ENCODE measurements at regions not wholly inside any gene's neighbourhood (a gene's known extent, or its start where the extent isn't known, plus 50 kb on each side); places are given as distances from the start of the nearest gene placed in this dataset.

DNA sequence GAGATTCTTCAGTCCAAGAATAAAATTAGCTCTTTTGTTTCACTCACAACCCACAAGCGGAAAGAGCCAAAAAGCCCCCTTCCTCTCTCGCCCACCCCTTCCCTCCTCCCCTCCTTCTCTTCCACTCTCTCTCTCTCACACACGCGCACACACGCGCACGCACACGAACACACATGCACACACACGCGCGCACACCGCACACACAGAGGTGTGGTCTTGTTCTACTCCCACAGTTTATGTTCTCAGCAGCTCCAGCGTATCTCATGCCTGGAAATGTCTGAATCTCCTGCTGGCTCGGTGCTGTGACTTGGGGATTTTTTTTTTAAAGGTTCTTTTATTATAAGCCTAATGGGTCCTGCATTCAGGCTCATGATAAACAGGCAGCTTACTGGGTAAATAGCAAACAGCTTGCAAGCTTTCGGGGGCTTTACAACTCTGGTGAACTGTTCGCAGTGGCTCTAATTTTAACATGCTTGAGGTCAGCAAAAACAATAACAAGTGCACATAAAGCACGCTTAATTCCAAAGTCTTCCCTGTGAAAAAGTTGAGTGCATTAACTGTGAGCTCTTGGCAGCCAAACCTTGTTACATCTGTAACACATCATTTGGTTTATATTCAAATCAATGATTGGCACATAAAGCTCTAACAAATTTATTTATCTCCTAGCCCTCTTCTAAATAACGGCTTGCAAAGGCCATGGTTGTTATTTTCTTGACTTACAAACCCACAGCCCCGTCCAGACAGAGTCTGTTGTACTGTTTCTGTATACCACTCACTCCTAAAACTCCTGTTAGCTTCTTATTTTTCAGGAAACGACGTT is 424.1 kb upstream of the MGMT start:
- H3K36me3 Mint-ChIP-seq (ENCODE audit: low read depth), result no peaks in the 10 kb centered on the region
- H3K27me3 Mint-ChIP-seq (ENCODE audit: low read depth), result peaks cover 30% of the 10 kb centered on the region
- DNase-seq (ENCODE audit: low read depth, low spot score), result no peak
- H3K27ac Mint-ChIP-seq (ENCODE audit: unreplicated experiment), result no peak overlapping the region
- TF ChIP-seq, protein P1, sequence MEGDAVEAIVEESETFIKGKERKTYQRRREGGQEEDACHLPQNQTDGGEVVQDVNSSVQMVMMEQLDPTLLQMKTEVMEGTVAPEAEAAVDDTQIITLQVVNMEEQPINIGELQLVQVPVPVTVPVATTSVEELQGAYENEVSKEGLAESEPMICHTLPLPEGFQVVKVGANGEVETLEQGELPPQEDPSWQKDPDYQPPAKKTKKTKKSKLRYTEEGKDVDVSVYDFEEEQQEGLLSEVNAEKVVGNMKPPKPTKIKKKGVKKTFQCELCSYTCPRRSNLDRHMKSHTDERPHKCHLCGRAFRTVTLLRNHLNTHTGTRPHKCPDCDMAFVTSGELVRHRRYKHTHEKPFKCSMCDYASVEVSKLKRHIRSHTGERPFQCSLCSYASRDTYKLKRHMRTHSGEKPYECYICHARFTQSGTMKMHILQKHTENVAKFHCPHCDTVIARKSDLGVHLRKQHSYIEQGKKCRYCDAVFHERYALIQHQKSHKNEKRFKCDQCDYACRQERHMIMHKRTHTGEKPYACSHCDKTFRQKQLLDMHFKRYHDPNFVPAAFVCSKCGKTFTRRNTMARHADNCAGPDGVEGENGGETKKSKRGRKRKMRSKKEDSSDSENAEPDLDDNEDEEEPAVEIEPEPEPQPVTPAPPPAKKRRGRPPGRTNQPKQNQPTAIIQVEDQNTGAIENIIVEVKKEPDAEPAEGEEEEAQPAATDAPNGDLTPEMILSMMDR (conservative IDR thresholded peaks at IDR 0.05), result no peak
- peaks cover 32% of the 10 kb centered on the region for H3K4me1 Mint-ChIP-seq
- no peak overlapping the region for H3K4me3 Mint-ChIP-seq
- H3K9me3 Mint-ChIP-seq, result no peaks in the 10 kb centered on the region

DNA sequence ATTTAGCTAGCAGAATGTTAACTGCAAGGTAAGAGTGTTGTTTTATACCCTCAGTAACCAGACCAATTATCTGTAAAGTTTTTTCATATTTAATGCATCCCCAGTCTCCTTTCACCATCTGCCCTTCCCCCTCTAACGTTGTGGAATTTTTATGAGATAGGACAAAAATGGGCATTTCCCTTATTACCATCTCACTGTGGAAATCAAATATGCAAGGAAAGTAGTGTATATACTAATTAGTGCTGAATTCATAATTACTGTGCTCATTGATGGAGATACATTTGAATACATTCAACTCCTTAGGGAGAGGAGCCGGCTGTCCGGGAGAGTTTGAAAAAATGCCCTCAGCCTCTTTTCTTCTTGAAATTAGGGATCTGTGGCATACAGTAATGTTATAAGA is 423.4 kb upstream of the MGMT start:
- TF ChIP-seq, protein P1 (conservative IDR thresholded peaks at IDR 0.05), result no peak
- no peak for DNase-seq (ENCODE audit: low read depth, low spot score)
- Mint-ChIP-seq H3K36me3 (ENCODE audit: low read depth) (no peaks in the 10 kb centered on the region), H3K27ac (ENCODE audit: unreplicated experiment) (no peak overlapping the region), H3K27me3 (ENCODE audit: low read depth) (peaks cover 23% of the 10 kb centered on the region), H3K4me1 (peaks cover 31% of the 10 kb centered on the region), H3K9me3 (no peaks in the 10 kb centered on the region), H3K4me3 (no peak overlapping the region)

DNA sequence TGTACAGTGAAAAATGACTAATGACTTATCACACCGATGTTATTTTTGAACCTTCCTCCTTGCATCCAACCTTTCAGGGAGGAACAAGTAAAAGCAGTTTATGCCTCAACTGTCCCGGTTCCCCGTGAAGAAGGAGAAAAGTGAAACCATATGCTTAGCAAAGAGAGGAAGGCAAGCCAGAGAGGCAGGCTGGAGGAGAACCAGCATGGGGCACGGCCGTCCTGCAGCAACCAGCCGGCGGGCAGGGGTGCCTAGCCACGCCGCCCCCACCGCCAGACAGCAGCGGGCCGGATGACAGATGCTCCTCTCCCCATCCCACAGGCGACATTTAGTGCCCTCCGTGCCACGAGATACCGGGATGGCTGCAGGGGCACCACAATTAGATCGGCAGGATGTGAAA is 421.4 kb upstream of the MGMT start:
- Mint-ChIP-seq H3K9me3 (no peaks in the 10 kb centered on the region), H3K27ac (ENCODE audit: unreplicated experiment) (no peak overlapping the region), H3K27me3 (ENCODE audit: low read depth) (peaks cover 5% of the 10 kb centered on the region), H3K4me1 (peaks cover 12% of the 10 kb centered on the region), H3K4me3 (no peak overlapping the region), H3K36me3 (ENCODE audit: low read depth) (no peaks in the 10 kb centered on the region)
- TF ChIP-seq, protein P1 (conservative IDR thresholded peaks at IDR 0.05), result no peak
- DNase-seq (ENCODE audit: low read depth, low spot score), result no peak

DNA sequence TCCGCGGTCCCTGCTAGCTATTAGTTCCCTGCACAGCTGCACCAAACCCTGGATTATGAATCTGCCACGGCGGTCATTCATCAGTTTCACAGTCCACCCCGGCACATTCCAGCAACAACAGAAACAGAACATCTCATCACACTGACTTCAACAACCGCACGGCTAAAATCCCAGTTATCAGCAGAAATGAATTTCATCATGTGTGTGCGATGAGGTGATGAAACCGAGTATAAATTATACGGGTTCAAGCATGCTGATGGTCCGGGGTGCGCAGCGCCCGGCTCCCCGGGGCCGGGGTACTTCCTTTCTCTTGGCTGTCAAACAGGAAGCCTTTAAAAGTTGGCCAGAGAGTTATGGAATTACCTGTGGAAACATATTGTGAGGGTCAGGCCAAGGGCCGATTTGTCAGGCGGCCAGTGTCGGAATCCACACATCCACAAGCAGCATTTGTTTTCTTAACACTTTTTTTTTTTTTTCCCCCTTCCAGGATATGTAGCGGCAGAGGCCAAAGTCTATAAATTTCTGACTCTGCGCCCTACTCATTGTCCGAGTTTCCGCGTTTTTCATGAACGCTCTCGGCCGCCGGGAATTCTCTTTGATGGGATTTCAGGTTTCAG is 420.9 kb upstream of the MGMT start:
- TF ChIP-seq, protein P1 (conservative IDR thresholded peaks at IDR 0.05), result no peak
- H3K27ac Mint-ChIP-seq (ENCODE audit: unreplicated experiment), result no peak overlapping the region

DNA sequence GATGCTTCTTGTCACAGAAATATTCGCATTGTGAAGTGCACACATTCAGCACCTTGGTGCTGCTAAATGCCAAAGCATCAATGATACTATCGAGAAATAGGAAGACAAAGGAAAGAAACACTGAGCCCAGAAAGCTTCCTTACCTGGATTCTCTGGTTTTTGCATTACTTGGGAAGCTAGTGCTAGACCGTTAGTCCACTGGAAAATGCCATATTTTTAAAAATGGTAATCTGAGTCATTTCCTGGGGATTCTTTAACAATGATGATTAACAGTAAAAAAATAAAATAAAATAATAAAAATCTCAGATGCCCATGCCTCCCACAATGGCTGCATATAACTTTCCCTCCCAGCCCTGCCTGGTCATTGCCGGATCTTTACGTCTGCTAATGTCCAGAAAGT is 420.1 kb upstream of the MGMT start:
- Mint-ChIP-seq H3K27ac (ENCODE audit: unreplicated experiment) (no peak overlapping the region), H3K27me3 (ENCODE audit: low read depth) (peaks cover 5% of the 10 kb centered on the region), H3K36me3 (ENCODE audit: low read depth) (no peaks in the 10 kb centered on the region), H3K4me1 (peaks cover 12% of the 10 kb centered on the region), H3K9me3 (no peaks in the 10 kb centered on the region), H3K4me3 (no peak overlapping the region)
- no peak for DNase-seq (ENCODE audit: low read depth, low spot score)
- TF ChIP-seq, protein P1 (conservative IDR thresholded peaks at IDR 0.05), result no peak

More for the DNA sequence above, 420.9 kb upstream of the MGMT start:
- no peak for DNase-seq (ENCODE audit: low read depth, low spot score)
- Mint-ChIP-seq H3K27me3 (ENCODE audit: low read depth) (peaks cover 5% of the 10 kb centered on the region), H3K9me3 (no peaks in the 10 kb centered on the region), H3K36me3 (ENCODE audit: low read depth) (no peaks in the 10 kb centered on the region), H3K4me3 (no peak overlapping the region), H3K4me1 (peaks cover 12% of the 10 kb centered on the region)

All from neural crest cell (in vitro differentiated cells).